BJ (cell line): ENCODE measurements at regions not wholly inside any gene's neighbourhood (a gene's known extent, or its start where the extent isn't known, plus 50 kb on each side); places are given as distances from the start of the nearest gene placed in this dataset.

Source experiments
- CTCF ChIA-PET: fragments of 350-600 bp; formaldehyde crosslinking; extraction: SDS; loops from one replicate; lab custom pipeline; 2021; ENCODE audit warnings: antibody characterized with exemption, inconsistent platforms; lab: Yijun Ruan, JAX
- POLR2A ChIA-PET: fragments of 300-600 bp; sonication (Branson Sonifier 250); formaldehyde crosslinking; extraction: SDS; loops from one replicate; lab custom pipeline; 2021; ENCODE audit warnings: antibody characterized with exemption; lab: Charles Lee
- DNase-seq: peaks from one replicate; pipeline ENCODE4 v3.0.0-alpha.2; 2011; ENCODE audit warnings: low read depth
- H3K27me3 ChIP-seq: 2 replicates; pipeline ENCODE4 v1.6.0; 2011; ENCODE audit warnings: low read length; ENCODE audit not compliant: control insufficient read depth, insufficient read depth
- H3K36me3 ChIP-seq: 2 replicates; pipeline ENCODE4 v1.5.1; 2011; ENCODE audit warnings: low read length; ENCODE audit not compliant: control insufficient read depth, insufficient read depth
- H3K4me3 ChIP-seq: 2 replicates; pipeline ENCODE4 v1.5.1; 2011; ENCODE audit warnings: low read depth, mild to moderate bottlenecking, control low read depth, low read length
- CTCF ChIP-seq: IDR thresholded peaks from 2 replicates; pipeline ENCODE4 v1.5.1; 2011; ENCODE audit warnings: low read depth, mild to moderate bottlenecking, control low read depth, inconsistent platforms, low read length, moderate library complexity; ENCODE audit not compliant: insufficient read depth

- ChIA-PET POLR2A (no interaction called here), CTCF (no interaction called here)
- Histone ChIP-seq H3K4me3 (no peak overlapping the region), H3K27me3 (no peaks in the 10 kb centered on the region), H3K36me3 (no peaks in the 10 kb centered on the region)
- no peak for TF ChIP-seq CTCF
- no peak for DNase-seq
These were observed 554.4 kb downstream of the ARAP2 start for GRCh38 chr4:35689870-35690269.

GRCh38 chr4:35690271-35690670 is 554.0 kb downstream of the ARAP2 start:
- H3K4me3 ChIP-seq = no peak overlapping the region
- no peaks in the 10 kb centered on the region for H3K27me3 ChIP-seq
- no peaks in the 10 kb centered on the region for H3K36me3 ChIP-seq
- POLR2A ChIA-PET = no interaction called here
- no peak for TF ChIP-seq CTCF
- DNase-seq = no peak
- CTCF ChIA-PET = no interaction called here

GRCh38 chr4:35695003-35695402 is 549.3 kb downstream of the ARAP2 start:
- no peak for TF ChIP-seq CTCF
- H3K27me3 ChIP-seq = no peaks in the 10 kb centered on the region
- no peak overlapping the region for H3K4me3 ChIP-seq
- no peak for DNase-seq
- no peaks in the 10 kb centered on the region for H3K36me3 ChIP-seq
- ChIA-PET CTCF (no interaction called here), POLR2A (no interaction called here)

- ChIA-PET POLR2A (no interaction called here), CTCF (no interaction called here)
- TF ChIP-seq CTCF = no peak
- no peaks in the 10 kb centered on the region for H3K27me3 ChIP-seq
- no peak for DNase-seq
- H3K36me3 ChIP-seq = no peaks in the 10 kb centered on the region
- no peak overlapping the region for H3K4me3 ChIP-seq
These were observed 548.9 kb downstream of the ARAP2 start for GRCh38 chr4:35695421-35695820.

- H3K27me3 ChIP-seq = no peaks in the 10 kb centered on the region
- POLR2A ChIA-PET = no interaction called here
- CTCF ChIA-PET = no interaction called here
- H3K36me3 ChIP-seq = no peaks in the 10 kb centered on the region
- TF ChIP-seq CTCF = no peak
- H3K4me3 ChIP-seq = no peak overlapping the region
- no peak for DNase-seq
These were observed 547.0 kb downstream of the ARAP2 start for GRCh38 chr4:35697210-35697736.
